DND-41 (cell line): ENCODE measurements at regions not wholly inside any gene's neighbourhood (a gene's known extent, or its start where the extent isn't known, plus 50 kb on each side); places are given as distances from the start of the nearest gene placed in this dataset.

Experiments
- ATAC-seq: fragments of 200-7000 bp; cut with Tn5 transposase; 3 replicates; pipeline ENCODE4 v1.9.1; 2021; ENCODE audit warnings: low read depth; ENCODE audit not compliant: insufficient read depth
- DNase-seq: peaks from one replicate; pipeline ENCODE4 v3.0.0-alpha.2; 2020
- H2AFZ ChIP-seq: 2 replicates; pipeline ENCODE4 v1.6.0; 2012; ENCODE audit warnings: low read depth, low read length
- H3K27ac ChIP-seq: 2 replicates; pipeline ENCODE4 v1.5.1; 2012; ENCODE audit warnings: low read length, inconsistent platforms
- H3K27me3 ChIP-seq: fragments of 200-600 bp; sonication (generic); 2 replicates; pipeline ENCODE4 v1.6.0; 2012; ENCODE audit warnings: low read length, mild to moderate bottlenecking, inconsistent platforms; ENCODE audit not compliant: insufficient read depth, poor library complexity
- H3K36me3 ChIP-seq: 2 replicates; pipeline ENCODE4 v1.5.1; 2012; ENCODE audit warnings: low read length, inconsistent platforms; ENCODE audit not compliant: insufficient read depth
- H3K4me1 ChIP-seq: 2 replicates; pipeline ENCODE4 v1.5.1; 2012; ENCODE audit warnings: mild to moderate bottlenecking, low read length; ENCODE audit not compliant: insufficient read depth
- H3K4me2 ChIP-seq: 2 replicates; pipeline ENCODE4 v1.6.0; 2012; ENCODE audit warnings: mild to moderate bottlenecking, moderate library complexity, low read length, inconsistent platforms; ENCODE audit not compliant: insufficient read depth
- H3K4me3 ChIP-seq, 2 experiments: fragments of 200-600 bp in 1 of 2; shearing (Covaris generic) in 1 of 2; 2 replicates each; pipeline ENCODE4 v1.5.1; 2012 to 2016; ENCODE audit warnings: inconsistent platforms in 2 of 2, low read length in 2 of 2, mild to moderate bottlenecking in 2 of 2, low read depth in 1 of 2, moderate library complexity in 1 of 2
- H3K79me2 ChIP-seq: 2 replicates; pipeline ENCODE4 v1.6.0; 2012; ENCODE audit warnings: low read length, inconsistent platforms; ENCODE audit not compliant: insufficient read depth
- H3K9ac ChIP-seq: 2 replicates; pipeline ENCODE4 v1.6.0; 2012; ENCODE audit warnings: low read depth, mild to moderate bottlenecking, inconsistent platforms, low read length, moderate library complexity
- H3K9me3 ChIP-seq: 2 replicates; pipeline ENCODE4 v1.5.1; 2012; ENCODE audit warnings: low read length, moderate library complexity, mild to moderate bottlenecking, inconsistent platforms; ENCODE audit not compliant: insufficient read depth, severe bottlenecking
- H4K20me1 ChIP-seq: 2 replicates; pipeline ENCODE4 v1.6.0; 2012; ENCODE audit warnings: low read length; ENCODE audit not compliant: insufficient read depth
- EZH2 ChIP-seq: IDR thresholded peaks from 3 replicates; pipeline ENCODE4 v1.6.1; 2012; ENCODE audit warnings: borderline replicate concordance, low read depth, mild to moderate bottlenecking, moderate library complexity, low read length, inconsistent platforms; ENCODE audit not compliant: severe bottlenecking
- TF ChIP-seq, protein P1 (sequence below): IDR thresholded peaks from 2 replicates; pipeline ENCODE4 v1.5.1; 2012; ENCODE audit warnings: borderline replicate concordance, low read length, moderate library complexity, mild to moderate bottlenecking; ENCODE audit not compliant: poor library complexity, severe bottlenecking; ENCODE audit errors: extremely low read depth

DNA sequence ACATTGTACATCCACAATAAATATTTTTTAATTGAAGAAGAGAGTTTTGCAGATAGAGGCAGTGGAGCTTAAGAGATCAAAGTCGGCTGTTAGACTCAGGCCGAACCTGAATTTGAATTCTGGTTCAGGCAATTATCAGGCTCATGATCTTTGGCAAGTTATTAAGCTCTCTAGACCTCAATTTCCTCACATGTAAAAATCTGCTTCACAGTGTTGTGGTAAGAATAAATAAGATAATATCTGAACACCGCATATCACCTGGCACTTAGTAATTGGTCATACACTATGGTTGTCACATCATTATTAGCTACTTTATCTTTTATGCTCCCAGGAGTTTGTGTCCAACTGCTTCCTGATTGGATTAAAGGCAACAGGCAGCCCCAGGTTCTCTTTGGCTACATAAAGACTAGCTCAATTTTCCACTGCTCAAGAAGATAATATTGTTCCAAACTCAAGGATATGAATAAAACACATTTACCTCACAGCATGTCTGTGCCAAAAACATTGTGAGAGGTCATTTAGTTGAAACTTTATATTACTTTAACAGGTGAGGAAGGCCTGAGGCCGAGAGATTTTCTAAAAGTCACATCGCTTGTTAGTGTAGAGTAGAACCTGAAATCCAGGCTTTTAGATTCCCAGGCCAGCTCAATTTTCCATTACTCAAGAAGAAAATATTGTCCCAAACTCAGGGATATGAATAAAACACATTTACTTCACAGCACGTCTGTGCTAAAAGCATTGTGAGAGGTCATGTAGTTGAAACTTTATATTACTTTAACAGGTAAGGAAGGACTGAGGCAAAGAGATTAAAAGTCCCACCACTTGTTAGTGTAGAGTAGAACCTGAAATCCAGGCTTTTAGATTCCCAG is 289.2 kb upstream of the PTGER4 start:
- H3K9ac ChIP-seq, result no peak overlapping the region

DNA sequence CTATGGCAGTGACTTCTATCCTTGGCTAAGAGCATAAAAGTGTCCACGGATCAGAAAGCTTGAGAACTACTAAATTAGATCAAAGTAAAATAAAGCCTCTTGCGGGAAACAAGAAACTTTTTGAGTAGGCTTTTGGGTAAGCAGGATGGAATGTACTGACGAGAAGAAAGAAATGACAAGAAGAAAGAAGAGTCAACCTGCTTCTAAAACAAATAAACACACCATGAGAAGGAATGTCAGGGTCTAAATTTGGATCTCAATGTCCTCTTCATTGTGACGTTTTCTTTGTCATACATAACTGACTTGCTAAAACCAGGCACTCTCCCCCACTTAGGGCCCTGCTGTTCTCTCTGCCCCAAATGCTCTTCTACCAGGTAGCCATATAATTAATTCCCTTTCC is 290.1 kb upstream of the PTGER4 start:
- Histone ChIP-seq H2AFZ (no peak overlapping the region), H4K20me1 (no peaks in the 10 kb centered on the region), H3K9me3 (no peaks in the 10 kb centered on the region), H3K4me2 (0 out of 2 replicates have a peak overlapping the region, but pooled peaks have one; percentile 32), H3K27me3 (no peaks in the 10 kb centered on the region), H3K9ac (no peak overlapping the region), H3K4me3 (no peak overlapping the region), H3K79me2 (peaks cover 8% of the 10 kb centered on the region), H3K36me3 (no peaks in the 10 kb centered on the region), H3K27ac (peak overlapping the region; percentile 67), H3K4me1 (peaks cover 84% of the 10 kb centered on the region)
- no peak for TF ChIP-seq EZH2
- TF ChIP-seq, protein P1, sequence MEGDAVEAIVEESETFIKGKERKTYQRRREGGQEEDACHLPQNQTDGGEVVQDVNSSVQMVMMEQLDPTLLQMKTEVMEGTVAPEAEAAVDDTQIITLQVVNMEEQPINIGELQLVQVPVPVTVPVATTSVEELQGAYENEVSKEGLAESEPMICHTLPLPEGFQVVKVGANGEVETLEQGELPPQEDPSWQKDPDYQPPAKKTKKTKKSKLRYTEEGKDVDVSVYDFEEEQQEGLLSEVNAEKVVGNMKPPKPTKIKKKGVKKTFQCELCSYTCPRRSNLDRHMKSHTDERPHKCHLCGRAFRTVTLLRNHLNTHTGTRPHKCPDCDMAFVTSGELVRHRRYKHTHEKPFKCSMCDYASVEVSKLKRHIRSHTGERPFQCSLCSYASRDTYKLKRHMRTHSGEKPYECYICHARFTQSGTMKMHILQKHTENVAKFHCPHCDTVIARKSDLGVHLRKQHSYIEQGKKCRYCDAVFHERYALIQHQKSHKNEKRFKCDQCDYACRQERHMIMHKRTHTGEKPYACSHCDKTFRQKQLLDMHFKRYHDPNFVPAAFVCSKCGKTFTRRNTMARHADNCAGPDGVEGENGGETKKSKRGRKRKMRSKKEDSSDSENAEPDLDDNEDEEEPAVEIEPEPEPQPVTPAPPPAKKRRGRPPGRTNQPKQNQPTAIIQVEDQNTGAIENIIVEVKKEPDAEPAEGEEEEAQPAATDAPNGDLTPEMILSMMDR, result no peak
- no peak for ATAC-seq
- DNase-seq, result no peak

More for the DNA sequence above, 289.2 kb upstream of the PTGER4 start:
- Histone ChIP-seq H4K20me1 (no peaks in the 10 kb centered on the region), H3K4me2 (peak overlapping the region; percentile 32; the same call in 1 of the 2 replicates), H3K27ac (peak overlapping the region; percentile 67), H3K27me3 (no peaks in the 10 kb centered on the region), H3K9me3 (no peaks in the 10 kb centered on the region), H3K4me3 (no peak overlapping the region), H3K36me3 (no peaks in the 10 kb centered on the region), H3K4me1 (peaks cover 74% of the 10 kb centered on the region), H3K79me2 (peaks cover 8% of the 10 kb centered on the region), H2AFZ (no peak overlapping the region)
- TF ChIP-seq EZH2, result no peak
- TF ChIP-seq, protein P1, result peak; percentile 5
- ATAC-seq, result peak; percentile 49
- peak; percentile 46 for DNase-seq

DNA sequence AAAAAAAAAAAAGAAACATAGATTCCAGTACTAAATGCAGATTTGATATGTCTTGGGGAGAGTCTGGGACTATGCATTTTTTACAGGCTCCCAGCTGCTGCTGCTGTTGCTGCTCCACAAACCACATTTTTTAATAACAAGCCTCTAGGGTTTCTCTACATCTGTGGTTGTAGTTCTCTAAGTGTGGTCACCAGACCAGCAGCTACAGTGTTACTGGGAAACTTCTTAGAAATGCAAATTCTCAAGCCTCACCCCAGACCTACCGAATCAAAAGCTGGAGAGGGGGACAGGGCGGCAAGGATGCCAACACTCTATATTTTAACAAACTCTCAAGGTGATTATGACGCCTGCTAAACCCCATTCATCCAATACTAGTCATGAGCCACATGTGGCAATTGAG is 293.4 kb upstream of the PTGER4 start:
- Histone ChIP-seq H3K9ac (peak overlapping the region; percentile 32), H3K4me3 (no peak overlapping the region), H4K20me1 (no peaks in the 10 kb centered on the region), H3K4me2 (peak overlapping the region; percentile 56; the same call in 1 of the 2 replicates), H3K27me3 (no peaks in the 10 kb centered on the region), H3K4me1 (peaks cover 86% of the 10 kb centered on the region), H3K9me3 (no peaks in the 10 kb centered on the region), H3K79me2 (peaks cover 8% of the 10 kb centered on the region), H2AFZ (no peak overlapping the region), H3K27ac (peak overlapping the region; percentile 88), H3K36me3 (no peaks in the 10 kb centered on the region)
- peak; percentile 90 for ATAC-seq
- peak; percentile 85 for DNase-seq
- TF ChIP-seq, protein P1, result no peak
- TF ChIP-seq EZH2, result no peak
